ENCODE measurements at regions not wholly inside any gene's neighbourhood (a gene's known extent, or its start where the extent isn't known, plus 50 kb on each side); places are given as distances from the start of the nearest gene placed in this dataset.

GRCh38 chr6:121951123-121951522 lies 448.3 kb upstream of the HSF2 start:
- TF ChIP-seq CTCF (IDR thresholded peaks at IDR 0.05) (no peak), POLR2AphosphoS5 (IDR thresholded peaks at IDR 0.05) (no peak)

Data from gastroesophageal sphincter (tissue), 3 donors.